HUES6 (cell line): ENCODE measurements at regions not wholly inside any gene's neighbourhood (a gene's known extent, or its start where the extent isn't known, plus 50 kb on each side); places are given as distances from the start of the nearest gene placed in this dataset.
"Not testable (repeated sequence)": the region's sequence is repeated elsewhere in the genome, so short reads cannot be mapped to it uniquely, and the experiment has no call there.

Source experiments
- H3K27ac ChIP-seq: 2 replicates; pipeline ENCODE4 v1.7.0; 2013; ENCODE audit warnings: low read depth, mild to moderate bottlenecking, low read length, inconsistent platforms
- H3K27me3 ChIP-seq: 2 replicates; pipeline ENCODE4 v1.6.1; 2013; ENCODE audit warnings: low read length; ENCODE audit not compliant: control insufficient read depth, insufficient read depth
- H3K36me3 ChIP-seq: 2 replicates; pipeline ENCODE4 v1.6.1; 2013; ENCODE audit warnings: low read length; ENCODE audit not compliant: control insufficient read depth, insufficient read depth
- H3K4me1 ChIP-seq: 2 replicates; pipeline ENCODE4 v1.6.1; 2013; ENCODE audit warnings: low read length; ENCODE audit not compliant: control insufficient read depth, insufficient read depth
- H3K4me3 ChIP-seq: 2 replicates; pipeline ENCODE4 v1.5.1; 2013; ENCODE audit warnings: low read depth, low read length
- H3K9ac ChIP-seq: one replicate; pipeline ENCODE4 v1.6.1; 2013; ENCODE audit warnings: mild to moderate bottlenecking, low read length
- H3K9me3 ChIP-seq: 2 replicates; pipeline ENCODE4 v1.6.1; 2013; ENCODE audit warnings: low read depth, low read length; ENCODE audit not compliant: control insufficient read depth, insufficient read depth

GRCh38 chr1:182157187-182157586 lies 95.7 kb upstream of the ZNF648 start:
- H3K4me3 ChIP-seq = no peak overlapping the region

GRCh38 chr1:182154425-182154824 lies 92.9 kb upstream of the ZNF648 start:
- H3K36me3 ChIP-seq, H3K9me3 ChIP-seq, H3K4me1 ChIP-seq, H3K9ac ChIP-seq, H3K4me3 ChIP-seq, H3K27me3 ChIP-seq, H3K27ac ChIP-seq: not testable (repeated sequence)

More at GRCh38 chr1:182157187-182157586, 95.7 kb upstream of the ZNF648 start:
- Histone ChIP-seq H3K9me3 (peaks cover 6% of the 10 kb centered on the region; the same call in 1 of the 2 replicates), H3K36me3 (no peaks in the 10 kb centered on the region), H3K9ac (no peak overlapping the region), H3K4me1 (no peaks in the 10 kb centered on the region), H3K27ac (no peak overlapping the region), H3K27me3 (no peaks in the 10 kb centered on the region)

- Histone ChIP-seq H3K27me3 (no peaks in the 10 kb centered on the region), H3K4me3 (no peak overlapping the region), H3K36me3 (no peaks in the 10 kb centered on the region), H3K27ac (no peak overlapping the region), H3K9me3 (no peaks in the 10 kb centered on the region), H3K9ac (no peak overlapping the region), H3K4me1 (no peaks in the 10 kb centered on the region)
These were observed 88.0 kb upstream of the ZNF648 start for GRCh38 chr1:182149411-182149965.

- H3K36me3 ChIP-seq = no peaks in the 10 kb centered on the region
- no peaks in the 10 kb centered on the region for H3K9me3 ChIP-seq
- no peak overlapping the region for H3K4me3 ChIP-seq
- no peak overlapping the region for H3K9ac ChIP-seq
- peaks cover 12% of the 10 kb centered on the region for H3K4me1 ChIP-seq
- no peaks in the 10 kb centered on the region for H3K27me3 ChIP-seq
- no peak overlapping the region for H3K27ac ChIP-seq
These were observed 86.4 kb upstream of the ZNF648 start for GRCh38 chr1:182147951-182148350.

- Histone ChIP-seq H3K27ac (no peak overlapping the region), H3K27me3 (no peaks in the 10 kb centered on the region), H3K4me3 (no peak overlapping the region), H3K9me3 (no peaks in the 10 kb centered on the region), H3K36me3 (no peaks in the 10 kb centered on the region), H3K9ac (no peak overlapping the region), H3K4me1 (peaks cover 12% of the 10 kb centered on the region)
These were observed 85.8 kb upstream of the ZNF648 start for GRCh38 chr1:182147136-182147820.

GRCh38 chr1:182146286-182146685 lies 84.8 kb upstream of the ZNF648 start:
- H3K9me3 ChIP-seq = no peaks in the 10 kb centered on the region
- peaks cover 12% of the 10 kb centered on the region for H3K4me1 ChIP-seq
- no peaks in the 10 kb centered on the region for H3K27me3 ChIP-seq
- H3K4me3 ChIP-seq = no peak overlapping the region
- no peak overlapping the region for H3K27ac ChIP-seq
- no peaks in the 10 kb centered on the region for H3K36me3 ChIP-seq
- no peak overlapping the region for H3K9ac ChIP-seq

GRCh38 chr1:182145441-182145840 lies 83.9 kb upstream of the ZNF648 start:
- peaks cover 12% of the 10 kb centered on the region for H3K4me1 ChIP-seq
- H3K27ac ChIP-seq = no peak overlapping the region
- H3K36me3 ChIP-seq = no peaks in the 10 kb centered on the region
- no peak overlapping the region for H3K4me3 ChIP-seq
- no peaks in the 10 kb centered on the region for H3K27me3 ChIP-seq
- H3K9ac ChIP-seq = no peak overlapping the region
- H3K9me3 ChIP-seq = no peaks in the 10 kb centered on the region

- Histone ChIP-seq H3K9ac (no peak overlapping the region), H3K27ac (no peak overlapping the region), H3K4me3 (no peak overlapping the region), H3K36me3 (no peaks in the 10 kb centered on the region), H3K27me3 (no peaks in the 10 kb centered on the region), H3K4me1 (peaks cover 12% of the 10 kb centered on the region), H3K9me3 (no peaks in the 10 kb centered on the region)
These were observed 83.1 kb upstream of the ZNF648 start for GRCh38 chr1:182144646-182145030.

GRCh38 chr1:182143825-182144645 lies 82.5 kb upstream of the ZNF648 start:
- Histone ChIP-seq H3K36me3 (no peaks in the 10 kb centered on the region), H3K27ac (no peak overlapping the region)

GRCh38 chr1:182143154-182143657 lies 81.7 kb upstream of the ZNF648 start:
- H3K9ac ChIP-seq = no peak overlapping the region
- no peak overlapping the region for H3K27ac ChIP-seq
- peaks cover 12% of the 10 kb centered on the region for H3K4me1 ChIP-seq

More at GRCh38 chr1:182143825-182144645, 82.5 kb upstream of the ZNF648 start:
- H3K4me1 ChIP-seq = peaks cover 12% of the 10 kb centered on the region
- H3K4me3 ChIP-seq = no peak overlapping the region
- H3K9ac ChIP-seq = peak overlapping the region; percentile 40
- H3K27me3 ChIP-seq = no peaks in the 10 kb centered on the region
- H3K9me3 ChIP-seq = no peaks in the 10 kb centered on the region

GRCh38 chr1:182142621-182143020 lies 81.1 kb upstream of the ZNF648 start:
- Histone ChIP-seq H3K36me3 (no peaks in the 10 kb centered on the region), H3K4me3 (no peak overlapping the region), H3K9ac (no peak overlapping the region), H3K27me3 (no peaks in the 10 kb centered on the region), H3K4me1 (peaks cover 12% of the 10 kb centered on the region), H3K9me3 (no peaks in the 10 kb centered on the region), H3K27ac (no peak overlapping the region)

More at GRCh38 chr1:182143154-182143657, 81.7 kb upstream of the ZNF648 start:
- Histone ChIP-seq H3K36me3 (no peaks in the 10 kb centered on the region), H3K9me3 (no peaks in the 10 kb centered on the region), H3K27me3 (no peaks in the 10 kb centered on the region), H3K4me3 (no peak overlapping the region)
